Ovary (tissue), 3 donors: ENCODE measurements at regions not wholly inside any gene's neighbourhood (a gene's known extent, or its start where the extent isn't known, plus 50 kb on each side); places are given as distances from the start of the nearest gene placed in this dataset.

Experiments
- EP300 ChIP-seq: sonication (generic); formaldehyde crosslinking; IDR thresholded peaks from one replicate; pipeline ENCODE4 v1.6.1; 2017; ENCODE audit warnings: antibody characterized with exemption
- POLR2A ChIP-seq: fragments of 450-650 bp; IDR thresholded peaks from one replicate; pipeline ENCODE4 v1.6.1; 2017; ENCODE audit warnings: antibody characterized with exemption, mild to moderate bottlenecking, moderate library complexity
- TF ChIP-seq, protein P1 (sequence below), 3 donors: fragments of 450-650 bp in 2 of 3; fragments of 200-600 bp in 1 of 3; IDR thresholded peaks; one replicate each; pipeline versions ENCODE4 v1.5.1 to v1.8.0; 2016 to 2022; ENCODE audit warnings: antibody characterized with exemption in 3 of 3, mild to moderate bottlenecking in 1 of 3
- donor health status: DM: no; HTN: no; CAD: no.

DNA sequence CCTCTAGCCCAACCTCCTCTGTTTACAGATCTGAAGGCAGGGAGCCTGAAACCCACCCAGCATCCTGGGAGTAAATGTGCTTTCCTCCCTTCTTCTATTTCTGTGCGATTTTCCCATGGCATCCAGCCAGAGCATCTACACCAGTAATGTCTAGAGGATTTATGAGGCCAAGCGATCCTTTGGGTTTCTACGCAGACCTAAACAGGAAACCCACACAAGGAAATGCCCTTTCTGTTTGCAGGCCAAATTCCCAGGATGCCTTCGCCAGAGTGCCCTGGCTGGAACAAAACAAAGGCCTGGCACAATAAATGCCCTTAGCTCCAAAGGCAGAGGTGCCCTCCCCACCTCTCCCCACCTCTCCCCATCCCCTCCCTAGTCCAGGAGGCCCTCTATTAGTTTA lies 110.5 kb upstream of the CDC42BPA start:
- TF ChIP-seq, protein P1, sequence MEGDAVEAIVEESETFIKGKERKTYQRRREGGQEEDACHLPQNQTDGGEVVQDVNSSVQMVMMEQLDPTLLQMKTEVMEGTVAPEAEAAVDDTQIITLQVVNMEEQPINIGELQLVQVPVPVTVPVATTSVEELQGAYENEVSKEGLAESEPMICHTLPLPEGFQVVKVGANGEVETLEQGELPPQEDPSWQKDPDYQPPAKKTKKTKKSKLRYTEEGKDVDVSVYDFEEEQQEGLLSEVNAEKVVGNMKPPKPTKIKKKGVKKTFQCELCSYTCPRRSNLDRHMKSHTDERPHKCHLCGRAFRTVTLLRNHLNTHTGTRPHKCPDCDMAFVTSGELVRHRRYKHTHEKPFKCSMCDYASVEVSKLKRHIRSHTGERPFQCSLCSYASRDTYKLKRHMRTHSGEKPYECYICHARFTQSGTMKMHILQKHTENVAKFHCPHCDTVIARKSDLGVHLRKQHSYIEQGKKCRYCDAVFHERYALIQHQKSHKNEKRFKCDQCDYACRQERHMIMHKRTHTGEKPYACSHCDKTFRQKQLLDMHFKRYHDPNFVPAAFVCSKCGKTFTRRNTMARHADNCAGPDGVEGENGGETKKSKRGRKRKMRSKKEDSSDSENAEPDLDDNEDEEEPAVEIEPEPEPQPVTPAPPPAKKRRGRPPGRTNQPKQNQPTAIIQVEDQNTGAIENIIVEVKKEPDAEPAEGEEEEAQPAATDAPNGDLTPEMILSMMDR (IDR thresholded peaks at IDR 0.05): no peak
- TF ChIP-seq POLR2A (no peak), EP300 (no peak)
